ENCODE measurements at regions not wholly inside any gene's neighbourhood (a gene's known extent, or its start where the extent isn't known, plus 50 kb on each side); places are given as distances from the start of the nearest gene placed in this dataset.

GRCh38 chr12:124379938-124380754, 85.3 kb downstream of the RFLNA start:
- H3K4me3 ChIP-seq (ENCODE audit: low read length): no peak overlapping the region
- H3K4me2 ChIP-seq (ENCODE audit: low read length): no peak overlapping the region
- H2AFZ ChIP-seq (ENCODE audit: low read depth, low read length): no peak overlapping the region
- no peaks in the 10 kb centered on the region for H3K4me1 ChIP-seq (ENCODE audit: low read length)
- H4K20me1 ChIP-seq (ENCODE audit: insufficient read depth, low read length): peaks cover 22% of the 10 kb centered on the region
- no peaks in the 10 kb centered on the region for H3K79me2 ChIP-seq (ENCODE audit: low read length)
- H3K27me3 ChIP-seq (ENCODE audit: low read depth, low read length): no peaks in the 10 kb centered on the region
- H3K9me3 ChIP-seq (ENCODE audit: insufficient read depth, low read length): no peaks in the 10 kb centered on the region
- H3K36me3 ChIP-seq (replicated peaks; ENCODE audit: low read depth, low read length): peaks cover 23% of the 10 kb centered on the region
- H3K27ac ChIP-seq (ENCODE audit: low read length): no peak overlapping the region
- no peak for TF ChIP-seq EZH2phosphoT487 (IDR thresholded peaks at IDR 0.05; ENCODE audit: low read depth)
- no peak for TF ChIP-seq CTCF (IDR thresholded peaks at IDR 0.05; ENCODE audit: low read depth, low read length)
- H3K9ac ChIP-seq (ENCODE audit: low read length): no peak overlapping the region

- Histone ChIP-seq H3K36me3 (replicated peaks; ENCODE audit: low read depth, low read length) (peaks cover 20% of the 10 kb centered on the region), H4K20me1 (ENCODE audit: insufficient read depth, low read length) (peaks cover 18% of the 10 kb centered on the region), H3K27me3 (ENCODE audit: low read depth, low read length) (no peaks in the 10 kb centered on the region), H2AFZ (ENCODE audit: low read depth, low read length) (no peak overlapping the region), H3K4me3 (ENCODE audit: low read length) (no peak overlapping the region), H3K9ac (ENCODE audit: low read length) (no peak overlapping the region), H3K9me3 (ENCODE audit: insufficient read depth, low read length) (no peaks in the 10 kb centered on the region), H3K4me1 (ENCODE audit: low read length) (no peaks in the 10 kb centered on the region), H3K4me2 (ENCODE audit: low read length) (no peak overlapping the region), H3K27ac (ENCODE audit: low read length) (no peak overlapping the region), H3K79me2 (ENCODE audit: low read length) (no peaks in the 10 kb centered on the region)
- TF ChIP-seq EZH2phosphoT487 (IDR thresholded peaks at IDR 0.05; ENCODE audit: low read depth): no peak
- no peak for TF ChIP-seq CTCF (IDR thresholded peaks at IDR 0.05; ENCODE audit: low read depth, low read length)
These were observed 84.6 kb downstream of the RFLNA start for GRCh38 chr12:124379379-124379937.

GRCh38 chr12:124378926-124379325, 84.0 kb downstream of the RFLNA start:
- no peak overlapping the region for H3K9ac ChIP-seq (ENCODE audit: low read length)
- H4K20me1 ChIP-seq (ENCODE audit: insufficient read depth, low read length): peaks cover 14% of the 10 kb centered on the region
- H3K9me3 ChIP-seq (ENCODE audit: insufficient read depth, low read length): no peaks in the 10 kb centered on the region
- H3K27me3 ChIP-seq (ENCODE audit: low read depth, low read length): no peaks in the 10 kb centered on the region
- no peak overlapping the region for H2AFZ ChIP-seq (ENCODE audit: low read depth, low read length)
- no peak overlapping the region for H3K4me2 ChIP-seq (ENCODE audit: low read length)
- H3K27ac ChIP-seq (ENCODE audit: low read length): no peak overlapping the region
- H3K4me1 ChIP-seq (ENCODE audit: low read length): no peaks in the 10 kb centered on the region
- no peaks in the 10 kb centered on the region for H3K79me2 ChIP-seq (ENCODE audit: low read length)
- H3K36me3 ChIP-seq (replicated peaks; ENCODE audit: low read depth, low read length): peaks cover 16% of the 10 kb centered on the region
- TF ChIP-seq EZH2phosphoT487 (IDR thresholded peaks at IDR 0.05; ENCODE audit: low read depth) (no peak), CTCF (IDR thresholded peaks at IDR 0.05; ENCODE audit: low read depth, low read length) (no peak)
- no peak overlapping the region for H3K4me3 ChIP-seq (ENCODE audit: low read length)

- Histone ChIP-seq H3K9ac (ENCODE audit: low read length) (no peak overlapping the region), H3K4me2 (ENCODE audit: low read length) (no peak overlapping the region), H3K79me2 (ENCODE audit: low read length) (no peaks in the 10 kb centered on the region), H3K36me3 (replicated peaks; ENCODE audit: low read depth, low read length) (peaks cover 16% of the 10 kb centered on the region), H3K4me3 (ENCODE audit: low read length) (no peak overlapping the region), H3K9me3 (ENCODE audit: insufficient read depth, low read length) (no peaks in the 10 kb centered on the region), H3K27ac (ENCODE audit: low read length) (no peak overlapping the region), H3K27me3 (ENCODE audit: low read depth, low read length) (no peaks in the 10 kb centered on the region), H4K20me1 (ENCODE audit: insufficient read depth, low read length) (peaks cover 11% of the 10 kb centered on the region), H2AFZ (ENCODE audit: low read depth, low read length) (no peak overlapping the region), H3K4me1 (ENCODE audit: low read length) (no peaks in the 10 kb centered on the region)
- no peak for TF ChIP-seq EZH2phosphoT487 (IDR thresholded peaks at IDR 0.05; ENCODE audit: low read depth)
- no peak for TF ChIP-seq CTCF (IDR thresholded peaks at IDR 0.05; ENCODE audit: low read depth, low read length)
These were observed 83.2 kb downstream of the RFLNA start for GRCh38 chr12:124377981-124378509.

Measured in OCI-LY3 (cell line).